HCT116 (cell line): ENCODE measurements at regions not wholly inside any gene's neighbourhood (a gene's known extent, or its start where the extent isn't known, plus 50 kb on each side); places are given as distances from the start of the nearest gene placed in this dataset.
A peak's percentile ranks its signal among the peaks of the same experiment; 100 is the strongest.

ENCODE experiments used
- ATAC-seq: fragments of 200-7000 bp; cut with Tn5 transposase; 2 replicates; pipeline ENCODE4 v1.9.1; 2020; ENCODE audit warnings: mild to moderate bottlenecking, moderate library complexity
- BruUV-seq: library from RNA; stranded (reverse); fragments of 400-500 nt; replicated peaks from 2 replicates; lab custom pipeline; 2021; lab: Mats Ljungman, UMichigan
- CTCF ChIA-PET: fragments of 300-600 bp; sonication (Branson Sonifier 250); formaldehyde crosslinking; loops from one replicate; lab custom pipeline; 2021; ENCODE audit warnings: antibody characterized with exemption; lab: Charles Lee
- POLR2A ChIA-PET: fragments of 300-600, 350-600 bp; sonication (Branson Sonifier 250); formaldehyde crosslinking; loops from one replicate; lab custom pipeline; 2021; ENCODE audit warnings: antibody characterized with exemption; lab: Charles Lee
- RAD21 ChIA-PET, 2 experiments: fragments of 300-600 bp; sonication (Branson Sonifier 250); formaldehyde crosslinking; loops; one replicate each; lab custom pipeline; 2023; ENCODE audit warnings: low total read pairs in 2 of 2; ENCODE audit not compliant: uncharacterized antibody in 2 of 2, unreplicated experiment in 2 of 2, low non-redundant PET in 1 of 2; lab: Charles Lee
- DNase-seq: peaks from one replicate; pipeline ENCODE4 v3.0.0-alpha.2; 2010; ENCODE audit warnings: low read depth, low spot score
- H2AFZ ChIP-seq: fragments of 200-600 bp; shearing (Covaris generic), sonication (generic); 2 replicates; pipeline ENCODE4 v1.6.1; 2017; ENCODE audit warnings: low read depth, mixed run types, mixed read lengths, antibody characterized with exemption, low read length; ENCODE audit not compliant: poor library complexity, severe bottlenecking
- H3K27ac ChIP-seq: 2 replicates; pipeline ENCODE4 v1.5.1; 2012; ENCODE audit warnings: low read depth, low read length
- H3K27me3 ChIP-seq: fragments of 200-600 bp; sonication (generic); 2 replicates; pipeline ENCODE4 v1.6.1; 2016; ENCODE audit warnings: mixed run types, low read length, mixed read lengths; ENCODE audit not compliant: insufficient read depth
- H3K36me3 ChIP-seq, 2 experiments: fragments of 200-500 bp in 1 of 2; fragments of 200-600 bp in 1 of 2; sonication (Bioruptor generic) in 1 of 2; sonication (generic) in 1 of 2; 2 replicates each; pipeline versions ENCODE4 v1.5.1 to v1.6.1; 2014 to 2016; ENCODE audit warnings: low read length in 2 of 2, inconsistent platforms in 1 of 2, mixed read lengths in 1 of 2, mixed run types in 1 of 2; ENCODE audit not compliant: insufficient read depth in 2 of 2, control insufficient read depth in 1 of 2
- H3K4me1 ChIP-seq, 2 experiments: fragments of 200-600 bp in 1 of 2; sonication (generic) in 1 of 2; 2 replicates each; pipeline versions ENCODE4 v1.5.1 to v1.6.1; 2012 to 2017; ENCODE audit warnings: low read length in 2 of 2, inconsistent platforms in 1 of 2, mild to moderate bottlenecking in 1 of 2, mixed read lengths in 1 of 2, mixed run types in 1 of 2, moderate library complexity in 1 of 2; ENCODE audit not compliant: insufficient read depth in 2 of 2, control insufficient read depth in 1 of 2
- H3K4me2 ChIP-seq: fragments of 200-600 bp; sonication (generic); 2 replicates; pipeline ENCODE4 v1.6.1; 2017; ENCODE audit warnings: mixed run types, low read length, mixed read lengths
- H3K4me3 ChIP-seq, 2 experiments: fragments of 200-600 bp in 1 of 2; sonication (generic) in 1 of 2; replicated peaks in 1 of 2; 2 replicates each; pipeline ENCODE4 v1.5.1; 2011 to 2016; ENCODE audit warnings: low read length in 2 of 2, control low read depth in 1 of 2, low read depth in 1 of 2, mild to moderate bottlenecking in 1 of 2, mixed read lengths in 1 of 2, mixed run types in 1 of 2
- H3K79me2 ChIP-seq: fragments of 200-600 bp; sonication (generic); 2 replicates; pipeline ENCODE4 v1.6.1; 2017; ENCODE audit warnings: mild to moderate bottlenecking, mixed run types, low read length, moderate library complexity, mixed read lengths; ENCODE audit not compliant: insufficient read depth
- H3K9ac ChIP-seq: fragments of 200-600 bp; sonication (generic); 2 replicates; pipeline ENCODE4 v1.6.1; 2016; ENCODE audit warnings: low read length, mixed read lengths
- H3K9me2 ChIP-seq: fragments of 200-600 bp; sonication (generic), shearing (Covaris generic); 2 replicates; pipeline ENCODE4 v1.6.1; 2017; ENCODE audit warnings: mixed run types, mild to moderate bottlenecking, moderate library complexity; ENCODE audit not compliant: insufficient read depth
- H3K9me3 ChIP-seq, 2 experiments: fragments of 200-500 bp in 1 of 2; fragments of 200-600 bp in 1 of 2; sonication (Bioruptor generic) in 1 of 2; sonication (generic) in 1 of 2; 2 replicates each; pipeline ENCODE4 v1.6.1; 2014 to 2017; ENCODE audit warnings: low read length in 2 of 2, mixed read lengths in 2 of 2, inconsistent platforms in 1 of 2, low read depth in 1 of 2, mild to moderate bottlenecking in 1 of 2, mixed run types in 1 of 2, moderate library complexity in 1 of 2; ENCODE audit not compliant: control insufficient read depth in 1 of 2, insufficient read depth in 1 of 2
- H4K20me1 ChIP-seq: fragments of 200-600 bp; sonication (generic), shearing (Covaris generic); 2 replicates; pipeline ENCODE4 v1.6.1; 2017; ENCODE audit warnings: mixed run types, mild to moderate bottlenecking, moderate library complexity; ENCODE audit not compliant: insufficient read depth
- CTCF ChIP-seq, 3 experiments: fragments of 200-600 bp in 1 of 3; sonication (generic) in 1 of 3; IDR thresholded peaks in 2 of 3; conservative IDR thresholded peaks in 1 of 3; 2 replicates each; pipeline ENCODE4 v1.5.1; 2012 to 2017; ENCODE audit warnings: low read depth in 2 of 3, low read length in 2 of 3, antibody characterized with exemption in 1 of 3, borderline replicate concordance in 1 of 3, control low read depth in 1 of 3, mild to moderate bottlenecking in 1 of 3, mixed read lengths in 1 of 3, mixed run types in 1 of 3, moderate library complexity in 1 of 3; ENCODE audit not compliant: insufficient read depth in 1 of 3
- ELF1 ChIP-seq: IDR thresholded peaks from 2 replicates; pipeline ENCODE4 v1.6.1; 2012; ENCODE audit warnings: low read depth, borderline replicate concordance
- EZH2 ChIP-seq: fragments of 200-600 bp; sonication (generic); IDR thresholded peaks from 2 replicates; pipeline ENCODE4 v1.6.1; 2017; ENCODE audit warnings: antibody characterized with exemption, mixed run types
- EZH2phosphoT487 ChIP-seq: fragments of 200-600 bp; IDR thresholded peaks from 2 replicates; pipeline ENCODE4 v1.6.1; 2018; ENCODE audit warnings: antibody characterized with exemption, borderline replicate concordance
- MAX ChIP-seq: IDR thresholded peaks from 2 replicates; pipeline ENCODE4 v1.6.1; 2012
- POLR2A ChIP-seq: IDR thresholded peaks from 2 replicates; pipeline ENCODE4 v1.7.0; 2011; ENCODE audit warnings: borderline replicate concordance; ENCODE audit not compliant: insufficient read depth, insufficient read length; ENCODE audit errors: extremely low read depth
- POLR2AphosphoS5 ChIP-seq: IDR thresholded peaks from 2 replicates; pipeline ENCODE4 v1.6.1; 2011; ENCODE audit warnings: mild to moderate bottlenecking, low read depth, low read length, moderate library complexity
- RAD21 ChIP-seq: IDR thresholded peaks from 2 replicates; pipeline ENCODE4 v1.6.1; 2012; ENCODE audit warnings: low read depth, mild to moderate bottlenecking
- SP1 ChIP-seq: IDR thresholded peaks from 2 replicates; pipeline ENCODE4 v1.6.1; 2012; ENCODE audit warnings: low read depth
- SRF ChIP-seq: IDR thresholded peaks from 2 replicates; pipeline ENCODE4 v1.6.1; 2012; ENCODE audit warnings: low read depth
- YY1 ChIP-seq: IDR thresholded peaks from 2 replicates; pipeline ENCODE4 v1.6.1; 2011; ENCODE audit warnings: low read length, low read depth, moderate library complexity, mild to moderate bottlenecking; ENCODE audit not compliant: insufficient replicate concordance; ENCODE audit errors: extremely low read depth
- ZBTB33 ChIP-seq: IDR thresholded peaks from 2 replicates; pipeline ENCODE4 v1.6.1; 2011; ENCODE audit warnings: mild to moderate bottlenecking, low read length, moderate library complexity; ENCODE audit not compliant: insufficient replicate concordance; ENCODE audit errors: extremely low read depth
- intact Hi-C: fragments of 100-400 bp; cut with micrococcal nuclease; formaldehyde crosslinking; loops from 2 replicates; pipeline ENCODE4 v1.10.0; 2022

GRCh38 chr15:97482521-97482920, 478.0 kb upstream of the ARRDC4 start:
- H3K4me1 ChIP-seq = no peaks in the 10 kb centered on the region
- TF ChIP-seq RAD21 (0 out of 2 replicates have a peak, but pooled peaks have one; percentile 6), POLR2A (no peak), SP1 (no peak), SRF (no peak), EZH2phosphoT487 (no peak), CTCF (IDR thresholded peaks at IDR 0.05 in 2 of 3, conservative IDR thresholded peaks at IDR 0.05 in 1 of 3; ENCODE audit: borderline replicate concordance in 1 of 3, insufficient read depth in 1 of 3, low read depth in 2 of 3, low read length in 2 of 3) (no peak)
- H3K4me3 ChIP-seq = no peak overlapping the region
- H3K36me3 ChIP-seq = no peaks in the 10 kb centered on the region
- no peaks in the 10 kb centered on the region for H3K9me2 ChIP-seq
- ATAC-seq (no peak), DNase-seq (no peak)
- peaks cover 0 to 5% of the 10 kb centered on the region in 2 experiments; a peak in 1 of 4 replicates for H3K9me3 ChIP-seq
- no peak overlapping the region for H3K27ac ChIP-seq
- POLR2A ChIA-PET = no interaction called here
- no TSS peak for BruUV-seq
- RAD21 ChIA-PET = no interaction called here
- no peaks in the 10 kb centered on the region for H3K27me3 ChIP-seq
- no peaks in the 10 kb centered on the region for H3K79me2 ChIP-seq
- H2AFZ ChIP-seq = no peak overlapping the region
- H3K9ac ChIP-seq = no peak overlapping the region
- CTCF ChIA-PET = no interaction called here
- intact Hi-C loops = no loop called here
- no peak overlapping the region for H3K4me2 ChIP-seq
- no peaks in the 10 kb centered on the region for H4K20me1 ChIP-seq

- RAD21 ChIA-PET = no interaction called here
- CTCF ChIA-PET = no interaction called here
- H3K9ac ChIP-seq = no peak overlapping the region
- peaks cover 0 to 5% of the 10 kb centered on the region in 2 experiments; a peak in 1 of 4 replicates for H3K9me3 ChIP-seq
- H3K27ac ChIP-seq = no peak overlapping the region
- no peak overlapping the region for H2AFZ ChIP-seq
- DNase-seq = no peak
- H3K27me3 ChIP-seq = no peaks in the 10 kb centered on the region
- no peak for TF ChIP-seq CTCF (IDR thresholded peaks at IDR 0.05 in 2 of 3, conservative IDR thresholded peaks at IDR 0.05 in 1 of 3; ENCODE audit: borderline replicate concordance in 1 of 3, insufficient read depth in 1 of 3, low read depth in 2 of 3, low read length in 2 of 3)
- TF ChIP-seq SRF = no peak
- no peak for TF ChIP-seq EZH2phosphoT487
- TF ChIP-seq ZBTB33 = no peak
- no peak for TF ChIP-seq YY1
- no peak for TF ChIP-seq RAD21
- TF ChIP-seq EZH2 = no peak
- TF ChIP-seq MAX = no peak
- TF ChIP-seq ELF1 = no peak
- TF ChIP-seq POLR2A = no peak
- TF ChIP-seq POLR2AphosphoS5 = no peak
- no peak overlapping the region for H3K4me2 ChIP-seq
- no peaks in the 10 kb centered on the region for H4K20me1 ChIP-seq
- H3K4me1 ChIP-seq = no peaks in the 10 kb centered on the region
- POLR2A ChIA-PET = no interaction called here
- no peaks in the 10 kb centered on the region for H3K36me3 ChIP-seq
- intact Hi-C loops = no loop called here
- no peak overlapping the region for H3K4me3 ChIP-seq
- no peak for ATAC-seq
- BruUV-seq = no TSS peak
- no peaks in the 10 kb centered on the region for H3K79me2 ChIP-seq
- no peaks in the 10 kb centered on the region for H3K9me2 ChIP-seq
Measured at GRCh38 chr15:97483232-97483631, 477.3 kb upstream of the ARRDC4 start.
